WERI-Rb-1 (cell line): ENCODE measurements at regions not wholly inside any gene's neighbourhood (a gene's known extent, or its start where the extent isn't known, plus 50 kb on each side); places are given as distances from the start of the nearest gene placed in this dataset.

Experiments used
- DNase-seq: peaks from one replicate; pipeline ENCODE4 v3.0.0-alpha.2; 2020
- H3K27ac ChIP-seq: fragments of 250-450 bp; sonication (Bioruptor Pico); 2 replicates; pipeline ENCODE4 v1.5.1; 2020; ENCODE audit warnings: mild to moderate bottlenecking, moderate library complexity
- H3K27me3 ChIP-seq: fragments of 250-450 bp; sonication (Bioruptor Pico); 2 replicates; pipeline ENCODE4 v1.5.1; 2021; ENCODE audit warnings: mild to moderate bottlenecking, low read depth, moderate library complexity; ENCODE audit not compliant: insufficient read depth, severe bottlenecking
- H3K36me3 ChIP-seq: fragments of 250-450 bp; sonication (Bioruptor Pico); 2 replicates; pipeline ENCODE4 v1.5.1; 2020; ENCODE audit warnings: mild to moderate bottlenecking, moderate library complexity
- H3K4me3 ChIP-seq: 2 replicates; pipeline ENCODE4 v1.5.1; 2011; ENCODE audit warnings: low read depth, mild to moderate bottlenecking, control low read depth, low read length
- H3K9me3 ChIP-seq: fragments of 250-450 bp; sonication (Bioruptor Pico); 2 replicates; pipeline ENCODE4 v1.5.1; 2021; ENCODE audit warnings: mild to moderate bottlenecking, moderate library complexity; ENCODE audit not compliant: severe bottlenecking
- TF ChIP-seq, protein P1 (sequence below): IDR thresholded peaks from 2 replicates; pipeline ENCODE4 v1.5.1; 2011; ENCODE audit warnings: low read depth, mild to moderate bottlenecking, control low read depth, inconsistent platforms, low read length

- no peaks in the 10 kb centered on the region for H3K27me3 ChIP-seq
- H3K36me3 ChIP-seq: no peaks in the 10 kb centered on the region
- H3K9me3 ChIP-seq: no peaks in the 10 kb centered on the region
- H3K4me3 ChIP-seq: no peak overlapping the region
- no peak for DNase-seq
- TF ChIP-seq, protein P1, sequence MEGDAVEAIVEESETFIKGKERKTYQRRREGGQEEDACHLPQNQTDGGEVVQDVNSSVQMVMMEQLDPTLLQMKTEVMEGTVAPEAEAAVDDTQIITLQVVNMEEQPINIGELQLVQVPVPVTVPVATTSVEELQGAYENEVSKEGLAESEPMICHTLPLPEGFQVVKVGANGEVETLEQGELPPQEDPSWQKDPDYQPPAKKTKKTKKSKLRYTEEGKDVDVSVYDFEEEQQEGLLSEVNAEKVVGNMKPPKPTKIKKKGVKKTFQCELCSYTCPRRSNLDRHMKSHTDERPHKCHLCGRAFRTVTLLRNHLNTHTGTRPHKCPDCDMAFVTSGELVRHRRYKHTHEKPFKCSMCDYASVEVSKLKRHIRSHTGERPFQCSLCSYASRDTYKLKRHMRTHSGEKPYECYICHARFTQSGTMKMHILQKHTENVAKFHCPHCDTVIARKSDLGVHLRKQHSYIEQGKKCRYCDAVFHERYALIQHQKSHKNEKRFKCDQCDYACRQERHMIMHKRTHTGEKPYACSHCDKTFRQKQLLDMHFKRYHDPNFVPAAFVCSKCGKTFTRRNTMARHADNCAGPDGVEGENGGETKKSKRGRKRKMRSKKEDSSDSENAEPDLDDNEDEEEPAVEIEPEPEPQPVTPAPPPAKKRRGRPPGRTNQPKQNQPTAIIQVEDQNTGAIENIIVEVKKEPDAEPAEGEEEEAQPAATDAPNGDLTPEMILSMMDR: no peak
- no peak overlapping the region for H3K27ac ChIP-seq
These were observed 377.9 kb downstream of the SLC4A3 start for GRCh38 chr2:220005362-220005761.

DNA sequence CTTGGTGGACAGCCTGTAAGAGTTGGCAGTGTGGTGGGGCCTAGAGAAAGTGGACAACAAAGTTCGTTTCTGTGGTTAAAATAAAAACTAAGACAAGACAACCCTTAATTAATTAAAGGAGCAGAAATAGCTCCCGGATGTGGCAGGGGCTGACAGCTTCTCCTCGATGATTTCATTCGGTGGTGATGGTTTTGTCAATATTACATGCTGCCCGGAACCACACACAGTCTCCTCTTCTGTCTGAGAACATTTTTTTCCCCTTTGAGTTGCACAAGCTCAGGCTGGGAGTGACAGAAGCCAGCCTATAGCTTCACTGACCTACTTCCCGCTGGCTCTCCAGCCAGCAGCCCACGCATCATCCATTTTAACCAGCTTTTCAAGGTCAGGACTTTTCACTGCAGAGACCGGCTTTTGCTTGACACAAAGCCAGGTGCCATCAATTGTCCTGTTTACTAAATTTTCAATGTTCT lies 378.8 kb downstream of the SLC4A3 start:
- DNase-seq: no peak
- H3K27me3 ChIP-seq: no peaks in the 10 kb centered on the region
- H3K27ac ChIP-seq: no peak overlapping the region
- no peaks in the 10 kb centered on the region for H3K9me3 ChIP-seq
- H3K4me3 ChIP-seq: no peak overlapping the region
- no peaks in the 10 kb centered on the region for H3K36me3 ChIP-seq
- TF ChIP-seq, protein P1: no peak

GRCh38 chr2:220011859-220012258 lies 384.4 kb downstream of the SLC4A3 start:
- TF ChIP-seq, protein P1: no peak
- H3K4me3 ChIP-seq: no peak overlapping the region
- no peak for DNase-seq
- no peak overlapping the region for H3K27ac ChIP-seq
- H3K27me3 ChIP-seq: no peaks in the 10 kb centered on the region
- H3K36me3 ChIP-seq: no peaks in the 10 kb centered on the region
- H3K9me3 ChIP-seq: no peaks in the 10 kb centered on the region

GRCh38 chr2:220014961-220015360 lies 387.5 kb downstream of the SLC4A3 start:
- TF ChIP-seq, protein P1: no peak

GRCh38 chr2:220015576-220015975 lies 388.1 kb downstream of the SLC4A3 start:
- no peaks in the 10 kb centered on the region for H3K9me3 ChIP-seq
- TF ChIP-seq, protein P1: no peak
- H3K4me3 ChIP-seq: no peak overlapping the region
- H3K27ac ChIP-seq: no peak overlapping the region
- H3K36me3 ChIP-seq: no peaks in the 10 kb centered on the region
- no peaks in the 10 kb centered on the region for H3K27me3 ChIP-seq
- no peak for DNase-seq

More at GRCh38 chr2:220014961-220015360, 387.5 kb downstream of the SLC4A3 start:
- Histone ChIP-seq H3K9me3 (no peaks in the 10 kb centered on the region), H3K4me3 (no peak overlapping the region), H3K27me3 (no peaks in the 10 kb centered on the region), H3K36me3 (no peaks in the 10 kb centered on the region), H3K27ac (no peak overlapping the region)
- DNase-seq: no peak

DNA sequence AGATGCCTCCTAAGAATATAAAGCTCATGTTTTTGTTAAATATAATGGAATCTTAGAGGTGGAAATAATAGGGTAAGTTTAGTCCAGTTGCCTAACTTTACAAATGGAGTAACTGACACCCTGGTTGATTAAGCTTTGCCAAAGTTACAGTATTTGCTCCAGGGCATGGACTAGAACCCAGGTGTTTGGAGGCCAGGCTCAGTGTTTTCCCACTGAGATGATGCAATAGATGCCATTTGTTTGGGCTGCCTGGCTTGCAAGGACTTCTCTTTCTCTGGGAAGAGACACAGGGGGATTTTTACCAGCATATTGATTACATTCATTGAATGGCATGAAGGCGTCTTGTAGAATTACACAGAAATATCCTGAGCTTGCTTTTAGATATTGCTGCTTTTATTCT lies 397.8 kb downstream of the SLC4A3 start:
- Histone ChIP-seq H3K36me3 (no peaks in the 10 kb centered on the region), H3K9me3 (no peaks in the 10 kb centered on the region), H3K27me3 (no peaks in the 10 kb centered on the region), H3K4me3 (no peak overlapping the region), H3K27ac (no peak overlapping the region)
- no peak for DNase-seq
- TF ChIP-seq, protein P1: no peak
